ENCODE measurements at regions not wholly inside any gene's neighbourhood (a gene's known extent, or its start where the extent isn't known, plus 50 kb on each side); places are given as distances from the start of the nearest gene placed in this dataset.

DNA sequence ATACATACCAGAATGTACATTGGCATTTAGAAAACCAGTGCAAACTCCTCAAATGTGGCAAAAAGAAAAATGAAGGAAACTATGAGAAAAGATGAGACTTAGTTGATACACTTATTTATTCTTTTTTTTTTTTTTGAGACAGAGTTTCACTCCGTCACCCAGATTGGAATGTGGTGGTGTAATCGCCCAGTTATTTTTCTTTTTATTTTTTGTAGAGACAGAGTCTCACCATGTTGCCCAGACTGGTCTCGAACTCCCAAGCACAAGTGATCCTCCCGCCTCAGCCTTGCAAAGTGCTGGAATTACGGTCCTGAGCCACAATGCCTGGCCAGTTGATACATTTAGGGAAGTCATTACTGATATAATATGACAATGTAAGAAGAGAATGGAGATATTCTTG, 274.2 kb upstream of the LRATD1 start:
- Histone ChIP-seq H3K4me1 (replicated peaks in 1 of 4; ENCODE audit: control insufficient read depth in 3 of 4, insufficient read depth in 4 of 4, low read length in 3 of 4) (no peaks in the 10 kb centered on the region; a peak in 1 of 7 replicates), H3K4ac (replicated peaks; ENCODE audit: insufficient read length, low read depth, low read length) (no peak overlapping the region), H3K9me3 (ENCODE audit: insufficient read depth in 2 of 2, low read depth in 1 of 2, low read length in 1 of 2) (peaks cover 0 to 3% of the 10 kb centered on the region in 2 experiments; a peak in 1 of 4 replicates), H3K27me3 (replicated peaks in 1 of 4; ENCODE audit: control insufficient read depth in 3 of 4, extremely low read depth in 1 of 4, insufficient read depth in 3 of 4, low read length in 3 of 4) (peaks cover 0 to 1% (median 0%) of the 10 kb centered on the region in 4 experiments; a peak in 1 of 7 replicates), H3K4me2 (ENCODE audit: insufficient read depth in 1 of 2, low read depth in 2 of 2, low read length in 2 of 2) (no peak overlapping the region), H3K4me3 (ENCODE audit: extremely low read depth in 1 of 4, insufficient read depth in 2 of 4, low read depth in 3 of 4, low read length in 4 of 4) (no peak overlapping the region), H3K79me1 (ENCODE audit: low read depth, low read length) (no peaks in the 10 kb centered on the region), H4K8ac (ENCODE audit: extremely low read depth, insufficient read depth, low read length) (no peak overlapping the region), H2BK15ac (ENCODE audit: low read length) (no peak overlapping the region), H4K5ac (ENCODE audit: insufficient read length, low read depth, low read length) (no peak overlapping the region), H3K56ac (replicated peaks; ENCODE audit: insufficient read length, low read depth, low read length) (no peak overlapping the region), H2BK120ac (replicated peaks; ENCODE audit: low read depth, low read length) (no peak overlapping the region), H3K14ac (ENCODE audit: insufficient read length) (no peak overlapping the region), H2AFZ (ENCODE audit: low read length) (no peak overlapping the region), H3K9ac (replicated peaks in 1 of 4; ENCODE audit: extremely low read depth in 1 of 4, low read depth in 3 of 4, low read length in 3 of 4) (no peak overlapping the region), H3K23me2 (ENCODE audit: low read depth, low read length) (no peaks in the 10 kb centered on the region), H3K23ac (ENCODE audit: insufficient read length) (no peak overlapping the region), H4K91ac (replicated peaks; ENCODE audit: insufficient read length, low read length) (no peak overlapping the region), H3K27ac (ENCODE audit: low read depth, low read length) (no peak overlapping the region), H3K79me2 (ENCODE audit: control insufficient read depth in 1 of 2, insufficient read depth in 2 of 2, low read length in 2 of 2) (no peaks in the 10 kb centered on the region), H2BK12ac (ENCODE audit: low read depth, low read length) (no peak overlapping the region), H3K36me3 (ENCODE audit: control insufficient read depth in 2 of 4, insufficient read depth in 4 of 4, low read length in 3 of 4) (no peaks in the 10 kb centered on the region), H2AK5ac (ENCODE audit: low read depth, low read length) (no peak overlapping the region), H2BK20ac (ENCODE audit: low read length) (no peak overlapping the region), H3K18ac (ENCODE audit: extremely low read depth, low read length) (no peak overlapping the region), H4K20me1 (replicated peaks in 1 of 2; ENCODE audit: control insufficient read depth in 1 of 2, insufficient read depth in 2 of 2, low read length in 2 of 2) (no peaks in the 10 kb centered on the region), H2BK5ac (ENCODE audit: low read depth, low read length) (no peak overlapping the region)
- WGBS, 2 experiments (ENCODE audit: extremely low coverage in 1 of 2, insufficient coverage in 1 of 2, insufficient read length in 1 of 2, insufficient replicate concordance in 2 of 2, low coverage in 1 of 2, low lambda C conversion rate in 2 of 2, missing lambda C conversion rate in 1 of 2) = 95% methylated on average over 5 of the region's 5 CpGs; no CpG with 5 or more reads in 1 of the 2 experiments
- FAIRE-seq (no peak), DNase-seq (ENCODE audit: low read depth in 1 of 2, low spot score in 2 of 2) (no peak)
- ChIA-PET POLR2A (ENCODE audit: partially characterized antibody) (no interaction called here), CTCF (ENCODE audit: partially characterized antibody) (no interaction called here)
- TF ChIP-seq NRF1 (IDR thresholded peaks at IDR 0.05; ENCODE audit: low read depth, low read length) = no peak
- no peak for TF ChIP-seq RNF2 (IDR thresholded peaks at IDR 0.05; ENCODE audit: borderline replicate concordance, low read depth, low read length, missing control alignments, poor library complexity, severe bottlenecking)
- TF ChIP-seq RAD21 (IDR thresholded peaks at IDR 0.05 in 1 of 2, conservative IDR thresholded peaks at IDR 0.05 in 1 of 2; ENCODE audit: low read depth in 2 of 2, low read length in 2 of 2) = no peak
- no peak for TF ChIP-seq JUND (IDR thresholded peaks at IDR 0.05; ENCODE audit: low read length)

Measured in H1 (cell line).